SK-N-SH (cell line): ENCODE measurements at regions not wholly inside any gene's neighbourhood (a gene's known extent, or its start where the extent isn't known, plus 50 kb on each side); places are given as distances from the start of the nearest gene placed in this dataset.

Source experiments
- CTCF ChIP-seq: fragments of 200-600 bp; sonication (generic); IDR thresholded peaks from 2 replicates; pipeline ENCODE4 v1.6.1; 2017; ENCODE audit warnings: antibody characterized with exemption, mild to moderate bottlenecking, moderate library complexity
- GATA2 ChIP-seq: sonication (generic); formaldehyde crosslinking; IDR thresholded peaks from 2 replicates; pipeline ENCODE4 v1.5.0; 2020; ENCODE audit warnings: mild to moderate bottlenecking, missing genetic modification reagents
- JUND ChIP-seq: IDR thresholded peaks from 2 replicates; pipeline ENCODE4 v1.4.0; 2012
- MEF2A ChIP-seq: IDR thresholded peaks from 2 replicates; pipeline ENCODE4 v1.4.0; 2012; ENCODE audit warnings: low read depth, borderline replicate concordance
- NFIC ChIP-seq: IDR thresholded peaks from 2 replicates; pipeline ENCODE4 v1.4.0; 2012; ENCODE audit warnings: borderline replicate concordance
- RAD21 ChIP-seq: IDR thresholded peaks from 2 replicates; pipeline ENCODE4 v1.6.1; 2012; ENCODE audit warnings: mild to moderate bottlenecking, low read length
- REST ChIP-seq: IDR thresholded peaks from 2 replicates; pipeline ENCODE4 v1.6.1; 2012; ENCODE audit warnings: mild to moderate bottlenecking, low read depth, low read length, moderate library complexity
- RFX5 ChIP-seq: IDR thresholded peaks from 2 replicates; pipeline ENCODE4 v1.6.1; 2012; ENCODE audit warnings: mild to moderate bottlenecking, improper control_type of control experiment, low read length
- TAF1 ChIP-seq: IDR thresholded peaks from 2 replicates; pipeline ENCODE4 v1.6.1; 2012; ENCODE audit warnings: low read depth, mild to moderate bottlenecking, low read length, moderate library complexity, borderline replicate concordance
- TCF12 ChIP-seq: IDR thresholded peaks from 2 replicates; pipeline ENCODE4 v1.4.0; 2012
- TEAD4 ChIP-seq: IDR thresholded peaks from 2 replicates; pipeline ENCODE4 v1.4.0; 2012; ENCODE audit warnings: mild to moderate bottlenecking, borderline replicate concordance; ENCODE audit not compliant: insufficient read depth
- USF2 ChIP-seq: fragments of 150-350 bp; IDR thresholded peaks from 2 replicates; pipeline ENCODE4 v1.6.1; 2017; ENCODE audit warnings: antibody characterized with exemption, low read length, low read depth, borderline replicate concordance
- ZBTB33 ChIP-seq: IDR thresholded peaks from 2 replicates; pipeline ENCODE4 v1.4.0; 2012; ENCODE audit warnings: low read depth, borderline replicate concordance

GRCh38 chr2:219949053-219949452 lies 321.6 kb downstream of the SLC4A3 start:
- TF ChIP-seq CTCF (no peak), RAD21 (no peak), USF2 (no peak), TAF1 (no peak), NFIC (no peak), GATA2 (CRISPR knock-in tag) (no peak), RFX5 (no peak), JUND (no peak), TCF12 (no peak), REST (no peak), ZBTB33 (no peak), MEF2A (no peak), TEAD4 (no peak)
